PFSK-1 (cell line): ENCODE measurements at regions not wholly inside any gene's neighbourhood (a gene's known extent, or its start where the extent isn't known, plus 50 kb on each side); places are given as distances from the start of the nearest gene placed in this dataset.

ENCODE experiments used
- POLR2AphosphoS5 ChIP-seq: IDR thresholded peaks from 2 replicates; pipeline ENCODE4 v1.6.1; 2012; ENCODE audit warnings: low read depth, mild to moderate bottlenecking, control low read depth, low read length, moderate library complexity
- TF ChIP-seq, protein P1 (sequence below), 2 experiments: IDR thresholded peaks; 2 replicates each; pipeline versions ENCODE4 v1.6.1 to v1.8.0; 2011 to 2012; ENCODE audit warnings: low read depth in 2 of 2, low read length in 2 of 2, control low read depth in 1 of 2, inconsistent platforms in 1 of 2, mild to moderate bottlenecking in 1 of 2, moderate library complexity in 1 of 2; ENCODE audit not compliant: insufficient read depth in 1 of 2

DNA sequence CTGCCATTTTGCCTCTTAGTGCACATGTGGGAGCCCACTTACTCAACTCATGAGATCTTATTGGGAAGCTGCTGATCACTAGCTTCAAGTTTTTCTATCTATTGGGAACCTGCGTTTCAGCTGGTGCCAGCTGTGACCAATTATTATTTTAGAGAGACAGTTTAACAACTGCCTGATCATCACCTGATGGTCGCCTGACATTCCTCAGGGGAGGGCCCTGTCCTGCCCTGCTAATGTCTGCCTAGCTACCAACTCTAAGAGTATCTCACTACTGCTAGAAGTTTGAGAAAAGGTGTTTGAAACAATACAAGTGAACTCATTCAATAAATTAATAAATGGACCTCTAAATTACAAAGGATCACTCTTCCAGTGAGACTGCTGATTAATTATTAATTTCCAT lies 95.5 kb downstream of the PCDH7 start:
- no peak for TF ChIP-seq POLR2AphosphoS5
- TF ChIP-seq, protein P1, sequence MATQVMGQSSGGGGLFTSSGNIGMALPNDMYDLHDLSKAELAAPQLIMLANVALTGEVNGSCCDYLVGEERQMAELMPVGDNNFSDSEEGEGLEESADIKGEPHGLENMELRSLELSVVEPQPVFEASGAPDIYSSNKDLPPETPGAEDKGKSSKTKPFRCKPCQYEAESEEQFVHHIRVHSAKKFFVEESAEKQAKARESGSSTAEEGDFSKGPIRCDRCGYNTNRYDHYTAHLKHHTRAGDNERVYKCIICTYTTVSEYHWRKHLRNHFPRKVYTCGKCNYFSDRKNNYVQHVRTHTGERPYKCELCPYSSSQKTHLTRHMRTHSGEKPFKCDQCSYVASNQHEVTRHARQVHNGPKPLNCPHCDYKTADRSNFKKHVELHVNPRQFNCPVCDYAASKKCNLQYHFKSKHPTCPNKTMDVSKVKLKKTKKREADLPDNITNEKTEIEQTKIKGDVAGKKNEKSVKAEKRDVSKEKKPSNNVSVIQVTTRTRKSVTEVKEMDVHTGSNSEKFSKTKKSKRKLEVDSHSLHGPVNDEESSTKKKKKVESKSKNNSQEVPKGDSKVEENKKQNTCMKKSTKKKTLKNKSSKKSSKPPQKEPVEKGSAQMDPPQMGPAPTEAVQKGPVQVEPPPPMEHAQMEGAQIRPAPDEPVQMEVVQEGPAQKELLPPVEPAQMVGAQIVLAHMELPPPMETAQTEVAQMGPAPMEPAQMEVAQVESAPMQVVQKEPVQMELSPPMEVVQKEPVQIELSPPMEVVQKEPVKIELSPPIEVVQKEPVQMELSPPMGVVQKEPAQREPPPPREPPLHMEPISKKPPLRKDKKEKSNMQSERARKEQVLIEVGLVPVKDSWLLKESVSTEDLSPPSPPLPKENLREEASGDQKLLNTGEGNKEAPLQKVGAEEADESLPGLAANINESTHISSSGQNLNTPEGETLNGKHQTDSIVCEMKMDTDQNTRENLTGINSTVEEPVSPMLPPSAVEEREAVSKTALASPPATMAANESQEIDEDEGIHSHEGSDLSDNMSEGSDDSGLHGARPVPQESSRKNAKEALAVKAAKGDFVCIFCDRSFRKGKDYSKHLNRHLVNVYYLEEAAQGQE (IDR thresholded peaks at IDR 0.05; ENCODE audit: insufficient read depth in 1 of 2, low read depth in 2 of 2, low read length in 2 of 2) = no peak
